Right lobe of liver (tissue), 6 donors: ENCODE measurements at regions not wholly inside any gene's neighbourhood (a gene's known extent, or its start where the extent isn't known, plus 50 kb on each side); places are given as distances from the start of the nearest gene placed in this dataset.

Experiments used
- ATAC-seq, 4 donors: fragments of 200-7000 bp; cut with Tn5 transposase; one replicate each; pipeline ENCODE4 v1.9.1; 2020; ENCODE audit warnings: mild to moderate bottlenecking in 4 of 4, moderate library complexity in 4 of 4
- DNase-seq, 3 donors: peaks; one replicate each; pipeline ENCODE4 v3.0.0-alpha.2; 2020
- H3K27ac ChIP-seq, 3 donors: fragments of 200-600 bp; one replicate each; pipeline ENCODE4 v1.8.0; 2022
- H3K27me3 ChIP-seq, 2 donors: fragments of 200-600 bp; one replicate each; pipeline ENCODE4 v1.8.0; 2022
- H3K36me3 ChIP-seq, 4 donors: fragments of 200-600 bp; sonication (generic) in 1 of 4; one replicate each; pipeline versions ENCODE4 v1.5.1 to v1.8.0; 2017 to 2022; ENCODE audit warnings: control low read depth in 1 of 4
- H3K4me1 ChIP-seq, 4 donors: fragments of 200-600 bp; sonication (generic) in 1 of 4; one replicate each; pipeline versions ENCODE4 v1.5.1 to v1.8.0; 2017 to 2022; ENCODE audit warnings: control low read depth in 1 of 4
- H3K4me3 ChIP-seq, 3 donors: fragments of 200-600 bp; one replicate each; pipeline ENCODE4 v1.8.0; 2022
- H3K9me3 ChIP-seq, 4 donors: fragments of 200-600 bp; sonication (generic) in 1 of 4; one replicate each; pipeline versions ENCODE4 v1.5.1 to v1.8.0; 2017 to 2022; ENCODE audit warnings: control low read depth in 1 of 4
- POLR2A ChIP-seq: fragments of 450-650 bp; IDR thresholded peaks from one replicate; pipeline ENCODE4 v1.6.1; 2017; ENCODE audit warnings: antibody characterized with exemption, mild to moderate bottlenecking
- WGBS: methylation state at CpG from one replicate; pipeline ENCODE4 v1.1.6; 2018; ENCODE audit warnings: low coverage, low lambda C conversion rate; ENCODE audit not compliant: insufficient coverage; ENCODE audit errors: missing lambda C conversion rate; 5-methylcytosine and 5-hydroxymethylcytosine counted together
- intact Hi-C, 2 donors: fragments of 100-400 bp; cut with DNase I; formaldehyde crosslinking; loops; one replicate each; pipeline versions ENCODE4 v1.11.2 to v1.14.1; 2022
- TF ChIP-seq, protein P1 (sequence below), 4 donors: fragments of 200-600 bp in 3 of 4; fragments of 450-650 bp in 1 of 4; IDR thresholded peaks; one replicate each; pipeline versions ENCODE4 v1.5.1 to v1.8.0; 2016 to 2022; ENCODE audit warnings: antibody characterized with exemption in 4 of 4, mild to moderate bottlenecking in 2 of 4
- donor health status: DM: no; HTN: yes; CAD: no.
- donor health status: DM: no; HTN: no; CAD: no.
- donor health status: DM: no; HTN: no; CAD: no.
- donor health status: DM: no; HTN: yes; CAD: no.
- donor health status: DM: no; HTN: yes; CAD: no.

GRCh38 chr16:61540216-61540615, 496.0 kb downstream of the CDH8 start:
- no peak for DNase-seq
- H3K27ac ChIP-seq = no peak overlapping the region
- H3K27me3 ChIP-seq = no peaks in the 10 kb centered on the region
- H3K9me3 ChIP-seq = no peaks in the 10 kb centered on the region
- 19% methylated on average over 3 of the region's 3 CpGs for WGBS
- H3K4me3 ChIP-seq = no peak overlapping the region
- no peak for ATAC-seq
- TF ChIP-seq, protein P1, sequence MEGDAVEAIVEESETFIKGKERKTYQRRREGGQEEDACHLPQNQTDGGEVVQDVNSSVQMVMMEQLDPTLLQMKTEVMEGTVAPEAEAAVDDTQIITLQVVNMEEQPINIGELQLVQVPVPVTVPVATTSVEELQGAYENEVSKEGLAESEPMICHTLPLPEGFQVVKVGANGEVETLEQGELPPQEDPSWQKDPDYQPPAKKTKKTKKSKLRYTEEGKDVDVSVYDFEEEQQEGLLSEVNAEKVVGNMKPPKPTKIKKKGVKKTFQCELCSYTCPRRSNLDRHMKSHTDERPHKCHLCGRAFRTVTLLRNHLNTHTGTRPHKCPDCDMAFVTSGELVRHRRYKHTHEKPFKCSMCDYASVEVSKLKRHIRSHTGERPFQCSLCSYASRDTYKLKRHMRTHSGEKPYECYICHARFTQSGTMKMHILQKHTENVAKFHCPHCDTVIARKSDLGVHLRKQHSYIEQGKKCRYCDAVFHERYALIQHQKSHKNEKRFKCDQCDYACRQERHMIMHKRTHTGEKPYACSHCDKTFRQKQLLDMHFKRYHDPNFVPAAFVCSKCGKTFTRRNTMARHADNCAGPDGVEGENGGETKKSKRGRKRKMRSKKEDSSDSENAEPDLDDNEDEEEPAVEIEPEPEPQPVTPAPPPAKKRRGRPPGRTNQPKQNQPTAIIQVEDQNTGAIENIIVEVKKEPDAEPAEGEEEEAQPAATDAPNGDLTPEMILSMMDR (IDR thresholded peaks at IDR 0.05) = no peak
- no peak for TF ChIP-seq POLR2A
- H3K4me1 ChIP-seq = no peaks in the 10 kb centered on the region
- intact Hi-C loops = no loop called here
- no peaks in the 10 kb centered on the region for H3K36me3 ChIP-seq

GRCh38 chr16:61530697-61531096, 505.5 kb downstream of the CDH8 start:
- no peaks in the 10 kb centered on the region for H3K36me3 ChIP-seq
- H3K27ac ChIP-seq = no peak overlapping the region
- TF ChIP-seq POLR2A = no peak
- TF ChIP-seq, protein P1 (IDR thresholded peaks at IDR 0.05) = no peak
- no peak overlapping the region for H3K4me3 ChIP-seq
- H3K9me3 ChIP-seq = no peaks in the 10 kb centered on the region
- H3K27me3 ChIP-seq = no peaks in the 10 kb centered on the region
- 29% methylated on average over 2 of the region's 2 CpGs for WGBS
- intact Hi-C loops = no loop called here
- ATAC-seq = no peak
- no peaks in the 10 kb centered on the region for H3K4me1 ChIP-seq
- no peak for DNase-seq

GRCh38 chr16:61500851-61501250, 535.4 kb downstream of the CDH8 start:
- no peak overlapping the region for H3K27ac ChIP-seq
- ATAC-seq = no peak
- H3K27me3 ChIP-seq = no peaks in the 10 kb centered on the region
- no peaks in the 10 kb centered on the region for H3K36me3 ChIP-seq
- DNase-seq = no peak
- no peaks in the 10 kb centered on the region for H3K9me3 ChIP-seq
- 43% methylated on average over 2 of the region's 2 CpGs for WGBS
- intact Hi-C loops = no loop called here
- no peak for TF ChIP-seq POLR2A
- TF ChIP-seq, protein P1 (IDR thresholded peaks at IDR 0.05) = no peak
- no peaks in the 10 kb centered on the region for H3K4me1 ChIP-seq
- no peak overlapping the region for H3K4me3 ChIP-seq

DNA sequence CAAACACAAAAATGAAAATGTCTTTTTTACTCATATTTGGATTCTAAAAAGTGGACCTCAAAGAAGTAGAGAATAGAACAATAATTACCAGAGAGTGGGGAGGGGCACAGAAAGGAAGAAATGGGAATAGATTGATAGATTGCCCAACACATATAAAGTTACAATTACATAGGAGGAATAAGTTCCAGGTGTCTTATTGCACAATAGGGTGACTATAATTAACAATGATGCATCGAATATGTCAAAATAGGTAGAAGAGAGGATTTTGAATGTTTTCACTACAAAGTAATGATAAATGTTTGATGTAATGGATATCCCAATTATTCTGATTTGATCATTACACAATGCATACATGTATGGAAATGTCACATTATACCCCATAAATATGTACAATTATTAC, 556.0 kb downstream of the CDH8 start:
- ATAC-seq (no peak), DNase-seq (no peak)
- WGBS = 62% methylated on average over 1 of the region's 1 CpG

More for the DNA sequence above, 556.0 kb downstream of the CDH8 start:
- Histone ChIP-seq H3K36me3 (no peaks in the 10 kb centered on the region), H3K4me3 (no peak overlapping the region), H3K9me3 (no peaks in the 10 kb centered on the region), H3K27ac (no peak overlapping the region), H3K27me3 (no peaks in the 10 kb centered on the region), H3K4me1 (no peaks in the 10 kb centered on the region)
- intact Hi-C loops = no loop called here
- TF ChIP-seq, protein P1 (IDR thresholded peaks at IDR 0.05) = no peak
- TF ChIP-seq POLR2A = no peak
